HEK293 (cell line): ENCODE measurements at regions not wholly inside any gene's neighbourhood (a gene's known extent, or its start where the extent isn't known, plus 50 kb on each side); places are given as distances from the start of the nearest gene placed in this dataset.

Experiments
- CTCF ChIA-PET: fragments of 350-600 bp; formaldehyde crosslinking; extraction: SDS; loops from one replicate; lab custom pipeline; 2021; ENCODE audit warnings: antibody characterized with exemption; lab: Yijun Ruan, JAX
- POLR2A ChIA-PET: fragments of 300-600 bp; formaldehyde crosslinking; extraction: SDS; loops from one replicate; lab custom pipeline; 2020; ENCODE audit warnings: antibody characterized with exemption, inconsistent platforms; lab: Yijun Ruan, JAX
- H3K27ac ChIP-seq: fragments of 200-500 bp; sonication (Bioruptor generic); 2 replicates; pipeline ENCODE4 v1.5.1; 2014; ENCODE audit warnings: low read depth, low read length, control low read depth, inconsistent platforms; ENCODE audit errors: extremely low read depth
- H3K36me3 ChIP-seq, 2 experiments: fragments of 200-500 bp in 1 of 2; sonication (Bioruptor generic) in 1 of 2; 1 replicate in 1 of 2; 2 replicates in 1 of 2; pipeline ENCODE4 v1.5.1; 2014 to 2017; ENCODE audit warnings: inconsistent platforms in 2 of 2, low read length in 2 of 2; ENCODE audit not compliant: control insufficient read depth in 2 of 2, insufficient read depth in 1 of 2
- H3K4me1 ChIP-seq: fragments of 200-500 bp; sonication (Bioruptor generic); 2 replicates; pipeline ENCODE4 v1.5.1; 2014; ENCODE audit warnings: mild to moderate bottlenecking, low read length, inconsistent platforms; ENCODE audit not compliant: control insufficient read depth, insufficient read depth
- H3K4me3 ChIP-seq: 2 replicates; pipeline ENCODE4 v1.5.1; 2011; ENCODE audit warnings: low read depth, mild to moderate bottlenecking, control low read depth, low read length, moderate library complexity
- H3K9me3 ChIP-seq: fragments of 200-500 bp; sonication (Bioruptor generic); 2 replicates; pipeline ENCODE4 v1.5.1; 2014; ENCODE audit warnings: low read depth, low read length, inconsistent platforms; ENCODE audit not compliant: control insufficient read depth, insufficient read depth
- GLIS2 ChIP-seq: fragments of 450-650 bp; formaldehyde crosslinking; IDR thresholded peaks from 2 replicates; pipeline ENCODE4 v1.5.1; 2016; ENCODE audit warnings: missing biosample characterization, missing genetic modification characterization
- HOXD13 ChIP-seq: sonication (generic); formaldehyde crosslinking; IDR thresholded peaks from 2 replicates; pipeline ENCODE4 v1.8.0; 2022; ENCODE audit warnings: missing genetic modification reagents, borderline replicate concordance
- KLF1 ChIP-seq: fragments of 450-650 bp; formaldehyde crosslinking; IDR thresholded peaks from 2 replicates; pipeline ENCODE4 v1.5.1; 2016; ENCODE audit warnings: missing biosample characterization, missing genetic modification characterization
- KLF10 ChIP-seq: fragments of 450-650 bp; IDR thresholded peaks from 2 replicates; pipeline ENCODE4 v1.5.1; 2018; ENCODE audit warnings: missing biosample characterization, mild to moderate bottlenecking, missing genetic modification characterization
- MEIS1 ChIP-seq: sonication (generic); formaldehyde crosslinking; IDR thresholded peaks from 2 replicates; pipeline ENCODE4 v1.8.1; 2022; ENCODE audit warnings: missing genetic modification reagents, mild to moderate bottlenecking, borderline replicate concordance
- PRDM1 ChIP-seq: fragments of 450-650 bp; formaldehyde crosslinking; IDR thresholded peaks from 2 replicates; pipeline ENCODE4; 2016; ENCODE audit warnings: missing biosample characterization, missing genetic modification characterization
- PRDM2 ChIP-seq: fragments of 450-650 bp; formaldehyde crosslinking; IDR thresholded peaks from 2 replicates; pipeline ENCODE4 v1.5.1; 2016; ENCODE audit warnings: missing biosample characterization, missing genetic modification characterization, borderline replicate concordance
- ZEB2 ChIP-seq: fragments of 450-650 bp; formaldehyde crosslinking; IDR thresholded peaks from 2 replicates; pipeline ENCODE4 v1.5.1; 2016; ENCODE audit warnings: missing biosample characterization, missing genetic modification characterization
- ZNF140 ChIP-seq: fragments of 450-650 bp; formaldehyde crosslinking; IDR thresholded peaks from 2 replicates; pipeline ENCODE4 v1.5.1; 2016; ENCODE audit warnings: missing biosample characterization, missing genetic modification characterization
- ZNF26 ChIP-seq: fragments of 450-650 bp; formaldehyde crosslinking; IDR thresholded peaks from 2 replicates; pipeline ENCODE4 v1.5.1; 2016; ENCODE audit warnings: missing biosample characterization, missing genetic modification characterization
- ZNF292 ChIP-seq: fragments of 450-650 bp; formaldehyde crosslinking; IDR thresholded peaks from 2 replicates; pipeline ENCODE4 v1.5.1; 2016; ENCODE audit warnings: low read depth, missing biosample characterization, missing genetic modification characterization, borderline replicate concordance
- ZNF302 ChIP-seq: fragments of 450-650 bp; formaldehyde crosslinking; IDR thresholded peaks from 2 replicates; pipeline ENCODE4 v1.5.1; 2016; ENCODE audit warnings: missing biosample characterization, missing genetic modification characterization, low read depth
- ZNF354C ChIP-seq: fragments of 450-650 bp; formaldehyde crosslinking; IDR thresholded peaks from 2 replicates; pipeline ENCODE4 v1.5.1; 2016; ENCODE audit warnings: missing biosample characterization, missing genetic modification characterization, low read depth, borderline replicate concordance
- ZNF449 ChIP-seq: fragments of 450-650 bp; formaldehyde crosslinking; IDR thresholded peaks from 2 replicates; pipeline ENCODE4 v1.5.1; 2017; ENCODE audit warnings: missing biosample characterization, mild to moderate bottlenecking, missing genetic modification characterization, moderate library complexity
- ZNF501 ChIP-seq: fragments of 450-650 bp; formaldehyde crosslinking; IDR thresholded peaks from 2 replicates; pipeline ENCODE4 v1.5.1; 2016; ENCODE audit warnings: missing biosample characterization, missing genetic modification characterization
- ZNF513 ChIP-seq: fragments of 450-650 bp; IDR thresholded peaks from 2 replicates; pipeline ENCODE4 v1.5.1; 2018; ENCODE audit warnings: missing biosample characterization, missing genetic modification characterization
- ZNF514 ChIP-seq: fragments of 450-650 bp; formaldehyde crosslinking; IDR thresholded peaks from 2 replicates; pipeline ENCODE4 v1.5.1; 2016; ENCODE audit warnings: missing biosample characterization, missing genetic modification characterization
- ZNF654 ChIP-seq: fragments of 450-650 bp; formaldehyde crosslinking; IDR thresholded peaks from 2 replicates; pipeline ENCODE4 v1.5.1; 2016; ENCODE audit warnings: low read depth, missing biosample characterization, missing genetic modification characterization
- ZNF664 ChIP-seq: fragments of 450-650 bp; formaldehyde crosslinking; IDR thresholded peaks from 2 replicates; pipeline ENCODE4 v1.5.1; 2016; ENCODE audit warnings: missing biosample characterization, missing genetic modification characterization
- ZNF707 ChIP-seq: fragments of 450-650 bp; formaldehyde crosslinking; IDR thresholded peaks from 2 replicates; pipeline ENCODE4 v1.5.1; 2016; ENCODE audit warnings: missing biosample characterization, missing genetic modification characterization
- ZNF747 ChIP-seq: fragments of 450-650 bp; formaldehyde crosslinking; IDR thresholded peaks from 2 replicates; pipeline ENCODE4 v1.5.1; 2016; ENCODE audit warnings: missing biosample characterization, missing genetic modification characterization
- ZNF843 ChIP-seq: fragments of 450-650 bp; formaldehyde crosslinking; IDR thresholded peaks from 2 replicates; pipeline ENCODE4 v1.5.1; 2016; ENCODE audit warnings: missing biosample characterization, missing genetic modification characterization
- ZXDB ChIP-seq: fragments of 450-650 bp; formaldehyde crosslinking; IDR thresholded peaks from 2 replicates; pipeline ENCODE4 v1.5.1; 2016; ENCODE audit warnings: missing biosample characterization, missing genetic modification characterization
- TF ChIP-seq, protein P1 (sequence below): fragments of 450-650 bp; formaldehyde crosslinking; IDR thresholded peaks from 2 replicates; pipeline ENCODE4 v1.5.1; 2016; ENCODE audit warnings: missing biosample characterization, missing genetic modification characterization

DNA sequence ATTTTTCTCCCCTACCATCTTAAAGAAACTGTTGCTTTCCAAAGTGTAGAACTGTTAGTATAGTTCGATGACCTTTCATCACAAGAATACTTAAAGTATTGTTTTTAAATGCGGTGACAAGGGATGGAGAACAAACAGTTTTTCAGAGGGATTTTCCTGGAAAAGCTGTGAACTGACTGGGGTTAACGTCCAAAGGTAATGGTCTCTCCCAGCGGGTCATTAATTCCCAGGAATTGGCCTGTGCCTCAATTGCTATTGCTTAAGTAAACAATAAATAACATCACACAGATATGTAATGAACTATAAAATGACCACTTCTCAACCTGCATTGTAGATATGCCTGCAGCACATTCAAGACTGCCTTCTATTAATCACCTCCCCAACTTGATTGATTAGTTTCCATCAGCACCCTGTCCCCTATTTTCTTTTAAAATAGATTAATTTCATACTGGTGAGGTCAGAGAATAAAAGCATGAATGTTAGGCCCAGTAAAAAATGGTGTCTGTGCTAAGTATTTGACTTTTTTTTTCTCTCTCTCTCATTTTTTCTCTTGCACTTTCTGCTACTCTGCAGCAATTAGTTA, 268.2 kb downstream of the SAMD5 start:
- TF ChIP-seq KLF1 (tag by site-specific recombination), result no peak
- no peak for TF ChIP-seq ZNF354C (tag by site-specific recombination)
- TF ChIP-seq ZNF26 (tag by site-specific recombination), result no peak
- TF ChIP-seq GLIS2 (tag by site-specific recombination), result no peak
- TF ChIP-seq, protein P1, sequence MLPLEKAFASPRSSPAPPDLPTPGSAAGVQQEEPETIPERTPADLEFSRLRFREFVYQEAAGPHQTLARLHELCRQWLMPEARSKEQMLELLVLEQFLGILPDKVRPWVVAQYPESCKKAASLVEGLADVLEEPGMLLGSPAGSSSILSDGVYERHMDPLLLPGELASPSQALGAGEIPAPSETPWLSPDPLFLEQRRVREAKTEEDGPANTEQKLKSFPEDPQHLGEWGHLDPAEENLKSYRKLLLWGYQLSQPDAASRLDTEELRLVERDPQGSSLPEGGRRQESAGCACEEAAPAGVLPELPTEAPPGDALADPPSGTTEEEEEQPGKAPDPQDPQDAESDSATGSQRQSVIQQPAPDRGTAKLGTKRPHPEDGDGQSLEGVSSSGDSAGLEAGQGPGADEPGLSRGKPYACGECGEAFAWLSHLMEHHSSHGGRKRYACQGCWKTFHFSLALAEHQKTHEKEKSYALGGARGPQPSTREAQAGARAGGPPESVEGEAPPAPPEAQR, result no peak
- TF ChIP-seq ZNF707, result no peak
- TF ChIP-seq ZNF501 (tag by site-specific recombination), result no peak
- TF ChIP-seq PRDM1, result no peak
- TF ChIP-seq MEIS1 (CRISPR knock-in tag), result no peak
- TF ChIP-seq ZXDB (tag by site-specific recombination), result no peak
- TF ChIP-seq ZNF654 (tag by site-specific recombination), result no peak
- no peak for TF ChIP-seq ZNF514 (tag by site-specific recombination)
- no peak for TF ChIP-seq ZNF664 (tag by site-specific recombination)
- TF ChIP-seq ZNF843 (tag by site-specific recombination), result no peak
- TF ChIP-seq ZNF449 (tag by site-specific recombination), result no peak
- TF ChIP-seq, all 188 proteins: peak for 0
- POLR2A ChIA-PET, result no interaction called here
- no peaks in the 10 kb centered on the region for H3K9me3 ChIP-seq
- H3K36me3 ChIP-seq, result no peaks in the 10 kb centered on the region
- H3K27ac ChIP-seq, result no peak overlapping the region
- H3K4me1 ChIP-seq, result no peaks in the 10 kb centered on the region
- H3K4me3 ChIP-seq, result no peak overlapping the region
- CTCF ChIA-PET, result interaction anchor here (0.7 kb wide), 1 partner anchor 11 kb away, joined by 3 read pairs; no protein-coding TSS in a partner anchor

GRCh38 chr6:147779624-147780023, 271.1 kb downstream of the SAMD5 start:
- Histone ChIP-seq H3K4me1 (0 out of 2 replicates have a peak, but pooled peaks cover 3% of the 10 kb centered on the region), H3K4me3 (no peak overlapping the region), H3K9me3 (no peaks in the 10 kb centered on the region), H3K36me3 (no peaks in the 10 kb centered on the region), H3K27ac (no peak overlapping the region)
- ChIA-PET POLR2A (no interaction called here), CTCF (no interaction called here)
- TF ChIP-seq PRDM2 (tag by site-specific recombination) (no peak), ZNF292 (tag by site-specific recombination) (no peak), HOXD13 (CRISPR knock-in tag) (no peak), ZEB2 (no peak), ZNF513 (tag by site-specific recombination) (no peak), KLF10 (no peak), ZNF302 (tag by site-specific recombination) (no peak), ZNF747 (tag by site-specific recombination) (no peak), ZNF140 (tag by site-specific recombination) (no peak)
